ENCODE measurements at regions not wholly inside any gene's neighbourhood (a gene's known extent, or its start where the extent isn't known, plus 50 kb on each side); places are given as distances from the start of the nearest gene placed in this dataset.

- TF ChIP-seq CTCF (conservative IDR thresholded peaks at IDR 0.05; ENCODE audit: low read depth, low read length) (no peak), EZH2 (IDR thresholded peaks at IDR 0.05; ENCODE audit: low read length, unreplicated experiment) (no peak), EZH2phosphoT487 (IDR thresholded peaks at IDR 0.05; ENCODE audit: borderline replicate concordance, low read length) (no peak)
Measured at GRCh38 chr2:183292028-183292427, 167.8 kb downstream of the NUP35 start.
